ENCODE measurements at regions not wholly inside any gene's neighbourhood (a gene's known extent, or its start where the extent isn't known, plus 50 kb on each side); places are given as distances from the start of the nearest gene placed in this dataset.

GRCh38 chr3:70476174-70476573 lies 163.7 kb upstream of the MDFIC2 start:
- no peak for ATAC-seq
- TF ChIP-seq ZNF8 (CRISPR knock-in tag; IDR thresholded peaks at IDR 0.05) (no peak), PPARA (CRISPR knock-in tag; IDR thresholded peaks at IDR 0.05; ENCODE audit: borderline replicate concordance) (no peak), ZFP30 (CRISPR knock-in tag; IDR thresholded peaks at IDR 0.05) (no peak), ISL1 (CRISPR knock-in tag; IDR thresholded peaks at IDR 0.05) (no peak), SNAI2 (CRISPR knock-in tag; IDR thresholded peaks at IDR 0.05) (no peak), PATZ1 (CRISPR knock-in tag; IDR thresholded peaks at IDR 0.05; ENCODE audit: borderline replicate concordance) (no peak), CSRNP3 (CRISPR knock-in tag; IDR thresholded peaks at IDR 0.05) (no peak), ZC3H10 (CRISPR knock-in tag; IDR thresholded peaks at IDR 0.05) (no peak), TCF4 (CRISPR knock-in tag; IDR thresholded peaks at IDR 0.05; ENCODE audit: borderline replicate concordance) (no peak), CREB5 (CRISPR knock-in tag; IDR thresholded peaks at IDR 0.05; ENCODE audit: low read depth) (no peak), ZNF70 (CRISPR knock-in tag; IDR thresholded peaks at IDR 0.05) (no peak), ZFP3 (CRISPR knock-in tag; IDR thresholded peaks at IDR 0.05) (no peak), GLIS3 (CRISPR knock-in tag; IDR thresholded peaks at IDR 0.05) (no peak), ZNF565 (CRISPR knock-in tag; conservative IDR thresholded peaks at IDR 0.05; ENCODE audit: low read depth) (no peak), BACH2 (CRISPR knock-in tag; IDR thresholded peaks at IDR 0.05; ENCODE audit: borderline replicate concordance) (no peak), CSDC2 (CRISPR knock-in tag; IDR thresholded peaks at IDR 0.05) (no peak), TOX (CRISPR knock-in tag; IDR thresholded peaks at IDR 0.05; ENCODE audit: borderline replicate concordance) (no peak), ARNTL (CRISPR knock-in tag; IDR thresholded peaks at IDR 0.05; ENCODE audit: borderline replicate concordance, low read depth) (no peak)
- TF ChIP-seq, protein P1, sequence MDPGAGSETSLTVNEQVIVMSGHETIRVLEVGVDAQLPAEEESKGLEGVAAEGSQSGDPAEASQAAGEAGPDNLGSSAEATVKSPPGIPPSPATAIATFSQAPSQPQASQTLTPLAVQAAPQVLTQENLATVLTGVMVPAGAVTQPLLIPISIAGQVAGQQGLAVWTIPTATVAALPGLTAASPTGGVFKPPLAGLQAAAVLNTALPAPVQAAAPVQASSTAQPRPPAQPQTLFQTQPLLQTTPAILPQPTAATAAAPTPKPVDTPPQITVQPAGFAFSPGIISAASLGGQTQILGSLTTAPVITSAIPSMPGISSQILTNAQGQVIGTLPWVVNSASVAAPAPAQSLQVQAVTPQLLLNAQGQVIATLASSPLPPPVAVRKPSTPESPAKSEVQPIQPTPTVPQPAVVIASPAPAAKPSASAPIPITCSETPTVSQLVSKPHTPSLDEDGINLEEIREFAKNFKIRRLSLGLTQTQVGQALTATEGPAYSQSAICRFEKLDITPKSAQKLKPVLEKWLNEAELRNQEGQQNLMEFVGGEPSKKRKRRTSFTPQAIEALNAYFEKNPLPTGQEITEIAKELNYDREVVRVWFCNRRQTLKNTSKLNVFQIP (CRISPR knock-in tag; IDR thresholded peaks at IDR 0.05; ENCODE audit: borderline replicate concordance, low read depth): no peak
- TF ChIP-seq, protein P2, sequence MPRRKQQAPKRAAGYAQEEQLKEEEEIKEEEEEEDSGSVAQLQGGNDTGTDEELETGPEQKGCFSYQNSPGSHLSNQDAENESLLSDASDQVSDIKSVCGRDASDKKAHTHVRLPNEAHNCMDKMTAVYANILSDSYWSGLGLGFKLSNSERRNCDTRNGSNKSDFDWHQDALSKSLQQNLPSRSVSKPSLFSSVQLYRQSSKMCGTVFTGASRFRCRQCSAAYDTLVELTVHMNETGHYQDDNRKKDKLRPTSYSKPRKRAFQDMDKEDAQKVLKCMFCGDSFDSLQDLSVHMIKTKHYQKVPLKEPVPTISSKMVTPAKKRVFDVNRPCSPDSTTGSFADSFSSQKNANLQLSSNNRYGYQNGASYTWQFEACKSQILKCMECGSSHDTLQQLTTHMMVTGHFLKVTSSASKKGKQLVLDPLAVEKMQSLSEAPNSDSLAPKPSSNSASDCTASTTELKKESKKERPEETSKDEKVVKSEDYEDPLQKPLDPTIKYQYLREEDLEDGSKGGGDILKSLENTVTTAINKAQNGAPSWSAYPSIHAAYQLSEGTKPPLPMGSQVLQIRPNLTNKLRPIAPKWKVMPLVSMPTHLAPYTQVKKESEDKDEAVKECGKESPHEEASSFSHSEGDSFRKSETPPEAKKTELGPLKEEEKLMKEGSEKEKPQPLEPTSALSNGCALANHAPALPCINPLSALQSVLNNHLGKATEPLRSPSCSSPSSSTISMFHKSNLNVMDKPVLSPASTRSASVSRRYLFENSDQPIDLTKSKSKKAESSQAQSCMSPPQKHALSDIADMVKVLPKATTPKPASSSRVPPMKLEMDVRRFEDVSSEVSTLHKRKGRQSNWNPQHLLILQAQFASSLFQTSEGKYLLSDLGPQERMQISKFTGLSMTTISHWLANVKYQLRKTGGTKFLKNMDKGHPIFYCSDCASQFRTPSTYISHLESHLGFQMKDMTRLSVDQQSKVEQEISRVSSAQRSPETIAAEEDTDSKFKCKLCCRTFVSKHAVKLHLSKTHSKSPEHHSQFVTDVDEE (CRISPR knock-in tag; IDR thresholded peaks at IDR 0.05): no peak

DNA sequence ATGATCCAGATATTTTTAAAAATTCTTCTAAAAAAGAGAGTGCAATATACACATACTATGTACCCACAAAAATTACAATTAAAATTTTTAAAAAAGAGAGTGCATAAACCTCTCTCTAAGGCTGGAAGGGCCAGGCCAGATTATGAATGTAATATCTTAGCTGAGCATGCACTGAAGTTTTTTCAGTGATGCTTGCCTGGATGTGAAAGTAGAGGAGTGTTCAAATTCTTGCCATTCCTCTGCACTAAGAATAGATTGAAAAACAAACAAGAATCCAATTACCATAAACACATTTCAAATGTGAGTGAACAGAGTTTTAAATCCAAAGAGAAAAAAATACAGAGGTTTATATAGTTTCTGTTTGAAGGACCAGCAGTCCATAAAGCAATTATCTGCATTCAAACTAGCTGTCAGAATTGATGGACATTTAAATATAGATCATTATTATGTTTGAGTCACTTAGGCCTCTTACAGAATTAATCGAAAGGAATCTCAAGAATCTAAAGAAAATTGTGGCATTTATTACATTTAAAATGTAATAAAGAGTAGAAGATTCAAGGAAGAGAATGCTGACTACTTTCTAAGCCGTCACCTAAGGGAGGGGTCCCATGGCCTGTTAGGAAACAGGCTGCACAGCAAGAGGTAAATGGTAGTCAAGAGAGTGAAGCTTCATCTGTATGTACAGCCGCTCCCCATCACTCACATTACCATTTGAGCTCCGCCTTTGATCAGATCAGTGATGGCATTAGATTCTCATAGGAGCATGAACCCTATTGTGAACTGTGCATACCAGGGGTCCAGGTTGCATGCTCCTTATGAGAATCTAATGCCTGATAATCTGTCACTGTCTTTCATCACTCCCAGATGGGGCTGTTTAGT lies 159.3 kb upstream of the MDFIC2 start:
- no peak for ATAC-seq
- TF ChIP-seq, protein P2 (CRISPR knock-in tag; IDR thresholded peaks at IDR 0.05): no peak
- TF ChIP-seq ESRRG (CRISPR knock-in tag; IDR thresholded peaks at IDR 0.05) (no peak), PATZ1 (CRISPR knock-in tag; IDR thresholded peaks at IDR 0.05; ENCODE audit: borderline replicate concordance) (no peak), ZFP3 (CRISPR knock-in tag; IDR thresholded peaks at IDR 0.05) (no peak), CSDC2 (CRISPR knock-in tag; IDR thresholded peaks at IDR 0.05) (no peak), CREB5 (CRISPR knock-in tag; IDR thresholded peaks at IDR 0.05; ENCODE audit: low read depth) (no peak), BACH2 (CRISPR knock-in tag; IDR thresholded peaks at IDR 0.05; ENCODE audit: borderline replicate concordance) (no peak), ARNTL (CRISPR knock-in tag; IDR thresholded peaks at IDR 0.05; ENCODE audit: borderline replicate concordance, low read depth) (no peak), GLIS3 (CRISPR knock-in tag; IDR thresholded peaks at IDR 0.05) (no peak), TOX (CRISPR knock-in tag; IDR thresholded peaks at IDR 0.05; ENCODE audit: borderline replicate concordance) (no peak), ZNF70 (CRISPR knock-in tag; IDR thresholded peaks at IDR 0.05) (no peak)
